ENCODE measurements at regions not wholly inside any gene's neighbourhood (a gene's known extent, or its start where the extent isn't known, plus 50 kb on each side); places are given as distances from the start of the nearest gene placed in this dataset.

DNA sequence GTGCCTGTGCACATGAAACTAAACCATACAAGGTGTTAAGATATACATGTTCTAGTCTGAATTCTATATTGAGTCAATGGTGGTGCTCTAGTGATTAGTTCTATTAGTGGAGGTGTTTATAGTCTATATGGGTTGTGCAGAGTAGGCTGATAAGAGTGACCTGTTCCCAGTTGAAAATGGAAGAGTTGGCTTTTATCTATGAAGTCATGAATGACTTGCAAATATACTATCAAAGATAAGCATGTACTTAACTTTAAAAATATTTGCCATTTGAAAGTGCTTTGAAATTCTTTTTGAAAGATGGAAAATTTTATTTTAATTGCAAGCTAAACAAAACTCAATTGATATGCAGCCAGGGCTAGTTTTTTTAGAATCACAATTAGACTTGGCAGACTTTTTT, 150.6 kb upstream of the SGO1 start:
- ChIA-PET POLR2A (no interaction called here), CTCF (no interaction called here)

DNA sequence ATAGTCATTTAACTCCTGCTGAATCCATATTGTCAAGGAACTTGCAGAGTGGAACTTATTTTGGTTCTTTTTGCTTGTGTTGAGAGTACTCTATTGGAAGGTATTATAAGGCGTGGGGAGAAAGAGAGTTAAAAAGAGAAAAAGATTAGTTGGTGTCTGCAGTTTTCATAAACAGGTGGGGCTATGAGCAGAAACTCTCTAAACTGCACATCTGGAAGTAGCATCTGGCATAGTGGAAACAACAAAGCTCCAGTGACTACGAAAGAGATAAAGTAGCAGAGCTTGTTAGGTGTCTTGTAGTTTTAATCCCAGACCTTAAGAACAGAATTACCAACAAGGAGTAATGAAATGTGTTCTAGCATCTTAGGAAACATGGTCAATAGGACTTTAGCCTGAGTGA, 148.8 kb upstream of the SGO1 start:
- Histone ChIP-seq H3K9me3 (ENCODE audit: control insufficient read depth in 1 of 2, insufficient read depth in 1 of 2, low read length in 2 of 2) (no peaks in the 10 kb centered on the region), H3K4me3 (ENCODE audit: low read length) (no peak overlapping the region), H3K4me1 (ENCODE audit: insufficient read depth, low read length) (no peaks in the 10 kb centered on the region), H3K27ac (ENCODE audit: low read depth in 1 of 2, low read length in 2 of 2) (no peak overlapping the region), H3K36me3 (ENCODE audit: insufficient read depth, low read length) (no peaks in the 10 kb centered on the region), H3K27me3 (ENCODE audit: control insufficient read depth in 1 of 2, insufficient read depth in 2 of 2, low read length in 2 of 2) (no peaks in the 10 kb centered on the region)
- H3K9me3 Mint-ChIP-seq = no peaks in the 10 kb centered on the region
- H3K36me3 Mint-ChIP-seq (ENCODE audit: low read depth) = no peaks in the 10 kb centered on the region
- H3K4me3 Mint-ChIP-seq = no peak overlapping the region
- H3K27me3 Mint-ChIP-seq = peaks cover 5% of the 10 kb centered on the region
- TF ChIP-seq, protein P1, sequence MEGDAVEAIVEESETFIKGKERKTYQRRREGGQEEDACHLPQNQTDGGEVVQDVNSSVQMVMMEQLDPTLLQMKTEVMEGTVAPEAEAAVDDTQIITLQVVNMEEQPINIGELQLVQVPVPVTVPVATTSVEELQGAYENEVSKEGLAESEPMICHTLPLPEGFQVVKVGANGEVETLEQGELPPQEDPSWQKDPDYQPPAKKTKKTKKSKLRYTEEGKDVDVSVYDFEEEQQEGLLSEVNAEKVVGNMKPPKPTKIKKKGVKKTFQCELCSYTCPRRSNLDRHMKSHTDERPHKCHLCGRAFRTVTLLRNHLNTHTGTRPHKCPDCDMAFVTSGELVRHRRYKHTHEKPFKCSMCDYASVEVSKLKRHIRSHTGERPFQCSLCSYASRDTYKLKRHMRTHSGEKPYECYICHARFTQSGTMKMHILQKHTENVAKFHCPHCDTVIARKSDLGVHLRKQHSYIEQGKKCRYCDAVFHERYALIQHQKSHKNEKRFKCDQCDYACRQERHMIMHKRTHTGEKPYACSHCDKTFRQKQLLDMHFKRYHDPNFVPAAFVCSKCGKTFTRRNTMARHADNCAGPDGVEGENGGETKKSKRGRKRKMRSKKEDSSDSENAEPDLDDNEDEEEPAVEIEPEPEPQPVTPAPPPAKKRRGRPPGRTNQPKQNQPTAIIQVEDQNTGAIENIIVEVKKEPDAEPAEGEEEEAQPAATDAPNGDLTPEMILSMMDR (IDR thresholded peaks at IDR 0.05) = no peak
- ATAC-seq (ENCODE audit: poor library complexity) (no peak), DNase-seq (no peak)
- no peaks in the 10 kb centered on the region for H3K4me1 Mint-ChIP-seq (ENCODE audit: low read depth)
- CTCF ChIA-PET = no interaction called here
- no peak overlapping the region for H3K27ac Mint-ChIP-seq
- POLR2A ChIA-PET = no interaction called here
- intact Hi-C loops (cut with DNase I, micrococcal nuclease) = no loop called here

More for the DNA sequence above, 150.6 kb upstream of the SGO1 start:
- Histone ChIP-seq H3K4me1 (ENCODE audit: insufficient read depth, low read length) (peaks cover 3% of the 10 kb centered on the region), H3K27ac (ENCODE audit: low read depth in 1 of 2, low read length in 2 of 2) (no peak overlapping the region), H3K36me3 (ENCODE audit: insufficient read depth, low read length) (no peaks in the 10 kb centered on the region), H3K4me3 (ENCODE audit: low read length) (no peak overlapping the region), H3K9me3 (ENCODE audit: control insufficient read depth in 1 of 2, insufficient read depth in 1 of 2, low read length in 2 of 2) (no peaks in the 10 kb centered on the region), H3K27me3 (ENCODE audit: control insufficient read depth in 1 of 2, insufficient read depth in 2 of 2, low read length in 2 of 2) (no peaks in the 10 kb centered on the region)
- no peaks in the 10 kb centered on the region for H3K4me1 Mint-ChIP-seq (ENCODE audit: low read depth)
- H3K4me3 Mint-ChIP-seq = no peak overlapping the region
- peaks cover 5% of the 10 kb centered on the region for H3K27me3 Mint-ChIP-seq
- intact Hi-C loops (cut with DNase I, micrococcal nuclease) = no loop called here
- DNase-seq = no peak
- no peaks in the 10 kb centered on the region for H3K36me3 Mint-ChIP-seq (ENCODE audit: low read depth)
- no peak overlapping the region for H3K27ac Mint-ChIP-seq
- TF ChIP-seq, protein P1 (IDR thresholded peaks at IDR 0.05) = no peak
- no peak for ATAC-seq (ENCODE audit: poor library complexity)
- H3K9me3 Mint-ChIP-seq = no peaks in the 10 kb centered on the region

DNA sequence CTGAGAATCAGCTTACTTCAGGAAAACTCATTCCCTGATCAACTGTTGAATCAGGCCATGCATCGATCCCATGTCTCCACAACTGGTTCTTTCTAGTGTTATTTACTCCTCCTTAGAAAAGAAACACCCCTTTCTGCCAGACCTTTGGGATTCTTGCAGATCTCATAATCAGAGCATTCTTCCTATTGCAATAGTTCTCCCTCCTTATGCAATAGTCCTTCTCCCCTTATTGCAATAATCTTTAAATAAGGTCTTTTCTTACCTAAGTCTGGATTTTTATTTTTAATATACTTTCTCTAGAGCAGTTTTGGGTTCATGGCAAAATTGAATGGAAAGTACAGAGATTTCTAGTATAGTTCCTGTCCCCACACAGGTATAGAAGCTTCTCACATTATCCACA, 141.9 kb upstream of the SGO1 start:
- H3K36me3 Mint-ChIP-seq (ENCODE audit: low read depth) = no peaks in the 10 kb centered on the region
- Histone ChIP-seq H3K27ac (ENCODE audit: low read depth in 1 of 2, low read length in 2 of 2) (no peak overlapping the region), H3K36me3 (ENCODE audit: insufficient read depth, low read length) (no peaks in the 10 kb centered on the region), H3K9me3 (ENCODE audit: control insufficient read depth in 1 of 2, insufficient read depth in 1 of 2, low read length in 2 of 2) (no peaks in the 10 kb centered on the region), H3K4me1 (ENCODE audit: insufficient read depth, low read length) (no peaks in the 10 kb centered on the region), H3K4me3 (ENCODE audit: low read length) (no peak overlapping the region), H3K27me3 (ENCODE audit: control insufficient read depth in 1 of 2, insufficient read depth in 2 of 2, low read length in 2 of 2) (no peaks in the 10 kb centered on the region)
- DNase-seq (no peak), ATAC-seq (ENCODE audit: poor library complexity) (no peak)
- ChIA-PET CTCF (no interaction called here), POLR2A (no interaction called here)
- H3K9me3 Mint-ChIP-seq = no peaks in the 10 kb centered on the region
- H3K4me1 Mint-ChIP-seq (ENCODE audit: low read depth) = no peaks in the 10 kb centered on the region
- no peak overlapping the region for H3K4me3 Mint-ChIP-seq
- no peaks in the 10 kb centered on the region for H3K27me3 Mint-ChIP-seq
- no peak overlapping the region for H3K27ac Mint-ChIP-seq
- TF ChIP-seq, protein P1 (IDR thresholded peaks at IDR 0.05) = no peak
- intact Hi-C loops (cut with DNase I, micrococcal nuclease) = no loop called here
